Uterus (tissue), 2 donors: ENCODE measurements at regions not wholly inside any gene's neighbourhood (a gene's known extent, or its start where the extent isn't known, plus 50 kb on each side); places are given as distances from the start of the nearest gene placed in this dataset.

Source experiments
- POLR2A ChIP-seq, 2 donors: fragments of 450-650 bp; IDR thresholded peaks; one replicate each; pipeline ENCODE4 v1.6.1; 2016; ENCODE audit warnings: antibody characterized with exemption in 2 of 2, mild to moderate bottlenecking in 1 of 2, moderate library complexity in 1 of 2
- TF ChIP-seq, protein P1 (sequence below), 4 experiments: fragments of 200-600 bp in 2 of 4; fragments of 450-650 bp in 2 of 4; sonication (generic) in 2 of 4; IDR thresholded peaks; one replicate each; pipeline ENCODE4 v1.5.1; 2016 to 2019; ENCODE audit warnings: antibody characterized with exemption in 4 of 4, mild to moderate bottlenecking in 2 of 4, moderate library complexity in 1 of 4

DNA sequence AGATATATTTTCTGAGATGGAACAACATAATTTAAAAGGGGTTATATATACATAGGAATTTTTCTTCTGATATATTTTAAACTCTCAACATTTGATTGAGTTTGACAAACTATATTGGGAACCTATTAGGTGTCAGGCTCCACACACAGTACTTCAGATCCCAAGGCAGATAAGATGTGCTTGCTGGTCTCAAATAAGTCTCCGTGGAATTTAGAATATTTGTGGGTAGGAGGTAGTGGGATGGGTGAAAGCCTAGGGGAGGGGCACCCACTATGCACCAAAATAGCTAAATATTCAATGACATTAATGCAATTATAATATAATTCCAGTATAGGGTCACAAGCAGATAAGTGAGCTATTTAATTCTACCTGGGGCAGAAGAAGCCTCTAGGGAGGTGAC, 81.5 kb downstream of the ARL4A start:
- TF ChIP-seq POLR2A (IDR thresholded peaks at IDR 0.05) = no peak
- TF ChIP-seq, protein P1, sequence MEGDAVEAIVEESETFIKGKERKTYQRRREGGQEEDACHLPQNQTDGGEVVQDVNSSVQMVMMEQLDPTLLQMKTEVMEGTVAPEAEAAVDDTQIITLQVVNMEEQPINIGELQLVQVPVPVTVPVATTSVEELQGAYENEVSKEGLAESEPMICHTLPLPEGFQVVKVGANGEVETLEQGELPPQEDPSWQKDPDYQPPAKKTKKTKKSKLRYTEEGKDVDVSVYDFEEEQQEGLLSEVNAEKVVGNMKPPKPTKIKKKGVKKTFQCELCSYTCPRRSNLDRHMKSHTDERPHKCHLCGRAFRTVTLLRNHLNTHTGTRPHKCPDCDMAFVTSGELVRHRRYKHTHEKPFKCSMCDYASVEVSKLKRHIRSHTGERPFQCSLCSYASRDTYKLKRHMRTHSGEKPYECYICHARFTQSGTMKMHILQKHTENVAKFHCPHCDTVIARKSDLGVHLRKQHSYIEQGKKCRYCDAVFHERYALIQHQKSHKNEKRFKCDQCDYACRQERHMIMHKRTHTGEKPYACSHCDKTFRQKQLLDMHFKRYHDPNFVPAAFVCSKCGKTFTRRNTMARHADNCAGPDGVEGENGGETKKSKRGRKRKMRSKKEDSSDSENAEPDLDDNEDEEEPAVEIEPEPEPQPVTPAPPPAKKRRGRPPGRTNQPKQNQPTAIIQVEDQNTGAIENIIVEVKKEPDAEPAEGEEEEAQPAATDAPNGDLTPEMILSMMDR (IDR thresholded peaks at IDR 0.05) = no peak
